DND-41 (cell line): ENCODE measurements at regions not wholly inside any gene's neighbourhood (a gene's known extent, or its start where the extent isn't known, plus 50 kb on each side); places are given as distances from the start of the nearest gene placed in this dataset.

Source experiments
- ATAC-seq: fragments of 200-7000 bp; cut with Tn5 transposase; 3 replicates; pipeline ENCODE4 v1.9.1; 2021; ENCODE audit warnings: low read depth; ENCODE audit not compliant: insufficient read depth
- DNase-seq: peaks from one replicate; pipeline ENCODE4 v3.0.0-alpha.2; 2020
- H2AFZ ChIP-seq: 2 replicates; pipeline ENCODE4 v1.6.0; 2012; ENCODE audit warnings: low read depth, low read length
- H3K27ac ChIP-seq: 2 replicates; pipeline ENCODE4 v1.5.1; 2012; ENCODE audit warnings: low read length, inconsistent platforms
- H3K27me3 ChIP-seq: fragments of 200-600 bp; sonication (generic); 2 replicates; pipeline ENCODE4 v1.6.0; 2012; ENCODE audit warnings: low read length, mild to moderate bottlenecking, inconsistent platforms; ENCODE audit not compliant: insufficient read depth, poor library complexity
- H3K36me3 ChIP-seq: 2 replicates; pipeline ENCODE4 v1.5.1; 2012; ENCODE audit warnings: low read length, inconsistent platforms; ENCODE audit not compliant: insufficient read depth
- H3K4me1 ChIP-seq: 2 replicates; pipeline ENCODE4 v1.5.1; 2012; ENCODE audit warnings: mild to moderate bottlenecking, low read length; ENCODE audit not compliant: insufficient read depth
- H3K4me2 ChIP-seq: 2 replicates; pipeline ENCODE4 v1.6.0; 2012; ENCODE audit warnings: mild to moderate bottlenecking, moderate library complexity, low read length, inconsistent platforms; ENCODE audit not compliant: insufficient read depth
- H3K4me3 ChIP-seq, 2 experiments: fragments of 200-600 bp in 1 of 2; shearing (Covaris generic) in 1 of 2; 2 replicates each; pipeline ENCODE4 v1.5.1; 2012 to 2016; ENCODE audit warnings: inconsistent platforms in 2 of 2, low read length in 2 of 2, mild to moderate bottlenecking in 2 of 2, low read depth in 1 of 2, moderate library complexity in 1 of 2
- H3K79me2 ChIP-seq: 2 replicates; pipeline ENCODE4 v1.6.0; 2012; ENCODE audit warnings: low read length, inconsistent platforms; ENCODE audit not compliant: insufficient read depth
- H3K9ac ChIP-seq: 2 replicates; pipeline ENCODE4 v1.6.0; 2012; ENCODE audit warnings: low read depth, mild to moderate bottlenecking, inconsistent platforms, low read length, moderate library complexity
- H3K9me3 ChIP-seq: 2 replicates; pipeline ENCODE4 v1.5.1; 2012; ENCODE audit warnings: low read length, moderate library complexity, mild to moderate bottlenecking, inconsistent platforms; ENCODE audit not compliant: insufficient read depth, severe bottlenecking
- H4K20me1 ChIP-seq: 2 replicates; pipeline ENCODE4 v1.6.0; 2012; ENCODE audit warnings: low read length; ENCODE audit not compliant: insufficient read depth
- EZH2 ChIP-seq: IDR thresholded peaks from 3 replicates; pipeline ENCODE4 v1.6.1; 2012; ENCODE audit warnings: borderline replicate concordance, low read depth, mild to moderate bottlenecking, moderate library complexity, low read length, inconsistent platforms; ENCODE audit not compliant: severe bottlenecking
- TF ChIP-seq, protein P1 (sequence below): IDR thresholded peaks from 2 replicates; pipeline ENCODE4 v1.5.1; 2012; ENCODE audit warnings: borderline replicate concordance, low read length, moderate library complexity, mild to moderate bottlenecking; ENCODE audit not compliant: poor library complexity, severe bottlenecking; ENCODE audit errors: extremely low read depth

DNA sequence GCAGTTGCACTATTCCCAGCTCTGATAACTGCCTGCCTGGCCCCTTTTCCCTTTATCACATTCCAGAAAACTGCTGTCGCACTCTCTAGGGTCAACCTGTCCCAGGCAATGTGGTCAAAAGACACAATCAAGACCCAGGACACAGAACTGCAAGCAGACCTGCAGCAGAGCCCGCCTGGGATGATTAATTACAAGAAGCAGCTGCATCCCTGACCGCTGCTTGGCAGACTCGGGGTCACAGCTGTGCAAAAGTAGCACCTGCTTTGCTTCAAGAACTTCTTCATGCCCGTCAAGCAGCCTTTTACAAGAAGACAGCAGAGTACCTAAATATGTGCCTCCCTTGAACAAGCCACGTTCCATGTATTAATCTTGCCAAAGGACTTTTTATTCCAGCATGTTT, 120.0 kb upstream of the ST8SIA2 start:
- H3K27ac ChIP-seq, result no peak overlapping the region
- no peak overlapping the region for H3K9ac ChIP-seq
- H3K9me3 ChIP-seq, result no peaks in the 10 kb centered on the region
- DNase-seq, result no peak
- TF ChIP-seq EZH2, result no peak
- TF ChIP-seq, protein P1, sequence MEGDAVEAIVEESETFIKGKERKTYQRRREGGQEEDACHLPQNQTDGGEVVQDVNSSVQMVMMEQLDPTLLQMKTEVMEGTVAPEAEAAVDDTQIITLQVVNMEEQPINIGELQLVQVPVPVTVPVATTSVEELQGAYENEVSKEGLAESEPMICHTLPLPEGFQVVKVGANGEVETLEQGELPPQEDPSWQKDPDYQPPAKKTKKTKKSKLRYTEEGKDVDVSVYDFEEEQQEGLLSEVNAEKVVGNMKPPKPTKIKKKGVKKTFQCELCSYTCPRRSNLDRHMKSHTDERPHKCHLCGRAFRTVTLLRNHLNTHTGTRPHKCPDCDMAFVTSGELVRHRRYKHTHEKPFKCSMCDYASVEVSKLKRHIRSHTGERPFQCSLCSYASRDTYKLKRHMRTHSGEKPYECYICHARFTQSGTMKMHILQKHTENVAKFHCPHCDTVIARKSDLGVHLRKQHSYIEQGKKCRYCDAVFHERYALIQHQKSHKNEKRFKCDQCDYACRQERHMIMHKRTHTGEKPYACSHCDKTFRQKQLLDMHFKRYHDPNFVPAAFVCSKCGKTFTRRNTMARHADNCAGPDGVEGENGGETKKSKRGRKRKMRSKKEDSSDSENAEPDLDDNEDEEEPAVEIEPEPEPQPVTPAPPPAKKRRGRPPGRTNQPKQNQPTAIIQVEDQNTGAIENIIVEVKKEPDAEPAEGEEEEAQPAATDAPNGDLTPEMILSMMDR, result no peak
- no peak overlapping the region for H3K4me2 ChIP-seq
- no peak overlapping the region for H3K4me3 ChIP-seq
- no peaks in the 10 kb centered on the region for H3K36me3 ChIP-seq
- no peaks in the 10 kb centered on the region for H4K20me1 ChIP-seq
- no peaks in the 10 kb centered on the region for H3K79me2 ChIP-seq
- no peak overlapping the region for H2AFZ ChIP-seq
- H3K4me1 ChIP-seq, result no peaks in the 10 kb centered on the region
- H3K27me3 ChIP-seq, result peaks cover 12% of the 10 kb centered on the region
- no peak for ATAC-seq

DNA sequence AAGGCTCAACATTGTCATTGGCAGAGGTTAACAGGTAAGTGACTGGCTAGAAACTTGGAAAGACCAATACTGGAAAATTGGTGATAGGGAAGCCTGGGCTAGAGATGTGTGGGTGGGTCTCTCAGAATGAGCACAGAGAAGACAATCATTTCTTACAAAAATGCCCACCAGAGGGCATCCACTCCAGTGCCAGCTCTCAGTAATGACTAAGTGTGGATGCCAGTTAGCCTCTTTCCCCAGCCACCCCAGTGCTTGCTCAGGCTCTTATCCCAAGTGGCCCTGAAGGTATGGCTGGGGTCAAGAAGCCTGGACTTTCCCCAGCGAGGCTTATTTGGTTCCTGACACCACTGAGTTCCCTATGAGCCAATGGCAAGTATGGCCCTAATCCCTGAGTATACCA, 115.9 kb upstream of the ST8SIA2 start:
- H3K36me3 ChIP-seq, result no peaks in the 10 kb centered on the region
- DNase-seq, result peak; percentile 8
- H2AFZ ChIP-seq, result no peak overlapping the region
- H4K20me1 ChIP-seq, result no peaks in the 10 kb centered on the region
- no peak overlapping the region for H3K9ac ChIP-seq
- no peak overlapping the region for H3K27ac ChIP-seq
- no peak overlapping the region for H3K4me3 ChIP-seq
- TF ChIP-seq, protein P1, result peak; percentile 46
- TF ChIP-seq EZH2, result no peak
- no peaks in the 10 kb centered on the region for H3K79me2 ChIP-seq
- peaks cover 11% of the 10 kb centered on the region for H3K27me3 ChIP-seq
- no peaks in the 10 kb centered on the region for H3K9me3 ChIP-seq
- peak; percentile 56; the same call in 1 of the 3 replicates for ATAC-seq
- H3K4me1 ChIP-seq, result no peaks in the 10 kb centered on the region
- H3K4me2 ChIP-seq, result no peak overlapping the region

DNA sequence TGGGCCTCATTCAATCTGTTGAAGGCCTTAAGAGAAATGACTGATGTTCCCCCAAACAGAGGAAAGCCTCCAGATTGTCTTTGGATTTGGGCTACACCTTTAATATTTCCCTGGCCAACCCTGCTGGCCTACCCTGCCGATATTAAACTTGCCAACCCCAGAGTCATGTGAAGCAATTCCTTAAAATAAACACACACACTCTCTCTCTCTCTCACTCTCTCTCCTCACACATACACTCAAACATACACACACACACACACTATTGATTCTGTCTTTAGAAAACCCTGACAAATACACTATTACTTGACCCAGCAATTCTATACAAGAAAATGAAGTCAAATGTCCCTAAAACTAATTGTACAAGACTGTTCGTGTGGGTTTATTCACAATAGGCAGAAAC, 109.9 kb upstream of the ST8SIA2 start:
- TF ChIP-seq, protein P1, result no peak
- TF ChIP-seq EZH2, result no peak
- H4K20me1 ChIP-seq, result no peaks in the 10 kb centered on the region
- no peak overlapping the region for H3K4me3 ChIP-seq
- no peaks in the 10 kb centered on the region for H3K27me3 ChIP-seq
- no peak overlapping the region for H3K9ac ChIP-seq
- no peak overlapping the region for H2AFZ ChIP-seq
- no peaks in the 10 kb centered on the region for H3K9me3 ChIP-seq
- DNase-seq, result no peak
- no peaks in the 10 kb centered on the region for H3K79me2 ChIP-seq
- no peak overlapping the region for H3K27ac ChIP-seq
- no peak for ATAC-seq
- H3K4me1 ChIP-seq, result no peaks in the 10 kb centered on the region
- H3K4me2 ChIP-seq, result no peak overlapping the region
- H3K36me3 ChIP-seq, result no peaks in the 10 kb centered on the region

DNA sequence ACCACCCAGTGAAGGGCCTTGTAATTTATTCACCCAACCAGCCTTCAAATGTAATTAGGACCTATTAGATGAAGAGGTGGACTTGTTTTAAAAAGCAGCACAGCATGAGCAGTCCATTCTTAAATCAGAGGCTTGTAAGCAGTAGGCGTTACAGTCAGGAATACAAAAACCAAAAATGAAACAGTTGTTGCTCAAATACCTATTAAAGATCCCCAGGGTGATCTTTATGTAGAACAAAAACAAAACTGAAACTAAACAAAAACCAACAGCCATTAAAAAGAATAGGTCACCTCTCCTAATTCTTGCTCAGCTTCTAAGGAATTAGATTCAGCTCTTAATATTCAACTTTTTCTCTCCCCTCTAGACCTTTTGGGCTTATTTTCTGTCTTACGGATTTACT, 104.9 kb upstream of the ST8SIA2 start:
- no peaks in the 10 kb centered on the region for H3K9me3 ChIP-seq
- H3K4me3 ChIP-seq, result no peak overlapping the region
- TF ChIP-seq, protein P1, result no peak
- no peak for TF ChIP-seq EZH2
- H3K4me2 ChIP-seq, result no peak overlapping the region; the same call in 1 of the 2 replicates
- no peaks in the 10 kb centered on the region for H4K20me1 ChIP-seq
- H3K79me2 ChIP-seq, result no peaks in the 10 kb centered on the region
- H2AFZ ChIP-seq, result no peak overlapping the region; the same call in 1 of the 2 replicates
- no peaks in the 10 kb centered on the region for H3K36me3 ChIP-seq
- H3K9ac ChIP-seq, result no peak overlapping the region
- ATAC-seq (peak; percentile 44; the same call in 1 of the 3 replicates), DNase-seq (no peak)
- H3K27ac ChIP-seq, result no peak overlapping the region
- no peaks in the 10 kb centered on the region for H3K27me3 ChIP-seq
- H3K4me1 ChIP-seq, result peaks cover 4% of the 10 kb centered on the region; the same call in 1 of the 2 replicates
